Mesendoderm (in vitro differentiated cells): ENCODE measurements at regions not wholly inside any gene's neighbourhood (a gene's known extent, or its start where the extent isn't known, plus 50 kb on each side); places are given as distances from the start of the nearest gene placed in this dataset.

Experiments
- DNase-seq: peaks from one replicate; pipeline ENCODE4 v3.0.0; 2013
- H2AK5ac ChIP-seq: 2 replicates; pipeline ENCODE4 v1.6.1; 2013; ENCODE audit warnings: low read length, inconsistent platforms
- H2BK120ac ChIP-seq: 2 replicates; pipeline ENCODE4 v1.6.1; 2013; ENCODE audit warnings: low read depth, mild to moderate bottlenecking, low read length, moderate library complexity, mixed read lengths
- H2BK15ac ChIP-seq: replicated peaks from 2 replicates; pipeline ENCODE4 v1.6.1; 2013; ENCODE audit warnings: low read depth, mild to moderate bottlenecking, moderate library complexity
- H2BK5ac ChIP-seq: 2 replicates; pipeline ENCODE4 v1.6.1; 2013; ENCODE audit warnings: low read length, inconsistent platforms
- H3K18ac ChIP-seq: 2 replicates; pipeline ENCODE4 v1.6.1; 2013; ENCODE audit warnings: mild to moderate bottlenecking, low read length, mixed read lengths
- H3K23ac ChIP-seq: one replicate; pipeline ENCODE4 v1.6.1; 2013; ENCODE audit warnings: low read length
- H3K27ac ChIP-seq: 2 replicates; pipeline ENCODE4 v1.5.1; 2013; ENCODE audit warnings: low read depth, mild to moderate bottlenecking, inconsistent platforms, low read length, moderate library complexity
- H3K27me3 ChIP-seq: 2 replicates; pipeline ENCODE4 v1.6.1; 2013; ENCODE audit warnings: low read length, control low read depth, mild to moderate bottlenecking, inconsistent platforms; ENCODE audit not compliant: insufficient read depth, poor library complexity
- H3K36me3 ChIP-seq: 2 replicates; pipeline ENCODE4 v1.6.1; 2013; ENCODE audit warnings: low read length, inconsistent platforms; ENCODE audit not compliant: control insufficient read depth, insufficient read depth
- H3K4ac ChIP-seq: one replicate; pipeline ENCODE4 v1.6.1; 2013; ENCODE audit warnings: low read depth, mild to moderate bottlenecking, low read length, moderate library complexity
- H3K4me1 ChIP-seq: 2 replicates; pipeline ENCODE4 v1.6.1; 2013; ENCODE audit warnings: low read depth, low read length, inconsistent platforms; ENCODE audit not compliant: control insufficient read depth
- H3K4me2 ChIP-seq: 2 replicates; pipeline ENCODE4 v1.6.1; 2013; ENCODE audit warnings: low read length
- H3K4me3 ChIP-seq: 2 replicates; pipeline ENCODE4 v1.5.1; 2013; ENCODE audit warnings: mild to moderate bottlenecking, low read length
- H3K56ac ChIP-seq: one replicate; pipeline ENCODE4 v1.6.1; 2013; ENCODE audit warnings: low read length
- H3K79me1 ChIP-seq: 2 replicates; pipeline ENCODE4 v1.6.1; 2013; ENCODE audit warnings: low read length, inconsistent platforms
- H3K79me2 ChIP-seq: 2 replicates; pipeline ENCODE4 v1.6.1; 2013; ENCODE audit warnings: mild to moderate bottlenecking, low read length; ENCODE audit not compliant: control insufficient read depth, insufficient read depth
- H3K9ac ChIP-seq: 2 replicates; pipeline ENCODE4 v1.6.1; 2013; ENCODE audit warnings: low read length, inconsistent platforms
- H4K5ac ChIP-seq: one replicate; pipeline ENCODE4 v1.6.1; 2013; ENCODE audit warnings: low read length
- H4K8ac ChIP-seq: one replicate; pipeline ENCODE4 v1.6.1; 2013; ENCODE audit warnings: low read depth, mild to moderate bottlenecking, control low read depth, low read length, moderate library complexity
- WGBS: extraction: QIAGEN DNeasy Blood & Tissue Kit; methylation state at CpG from one replicate; pipeline ENCODE4 v1.1.7; 2013; ENCODE audit warnings: low lambda C conversion rate, missing lambda C conversion rate; ENCODE audit not compliant: insufficient coverage; ENCODE audit errors: extremely low coverage; 5-methylcytosine and 5-hydroxymethylcytosine counted together

DNA sequence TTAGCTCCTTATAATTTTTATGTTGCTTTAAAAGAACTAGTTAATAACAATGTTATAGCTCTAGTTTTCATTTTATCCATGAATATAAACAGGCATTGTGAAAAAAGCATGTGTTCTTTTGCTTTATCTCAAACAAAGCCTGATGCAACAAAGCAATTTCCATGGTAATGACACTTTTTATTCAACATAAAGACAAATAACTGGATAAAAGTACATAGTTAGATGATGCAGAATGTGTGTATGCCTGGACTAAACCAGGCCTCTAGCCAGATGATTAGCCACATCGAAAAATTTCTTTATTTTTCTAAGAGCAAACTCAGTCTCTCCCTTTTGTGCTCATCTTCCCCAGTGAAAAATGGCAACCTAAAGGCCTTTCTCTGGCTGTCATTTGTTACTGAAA lies 125.6 kb upstream of the TARS1 start:
- no peak overlapping the region for H2BK15ac ChIP-seq
- H2BK5ac ChIP-seq: no peak overlapping the region
- H3K4me3 ChIP-seq: no peak overlapping the region
- no peak overlapping the region for H4K5ac ChIP-seq
- H3K79me2 ChIP-seq: no peaks in the 10 kb centered on the region
- H3K4me2 ChIP-seq: no peak overlapping the region
- no peaks in the 10 kb centered on the region for H3K4me1 ChIP-seq
- H3K56ac ChIP-seq: no peak overlapping the region
- no peak overlapping the region for H3K4ac ChIP-seq
- no CpG with 5 or more reads among the region's 1 CpG for WGBS
- no peak overlapping the region for H3K23ac ChIP-seq
- no peak overlapping the region for H2AK5ac ChIP-seq
- no peak overlapping the region for H4K8ac ChIP-seq
- no peaks in the 10 kb centered on the region for H3K36me3 ChIP-seq
- H3K18ac ChIP-seq: no peak overlapping the region
- H3K27ac ChIP-seq: no peak overlapping the region
- no peak overlapping the region for H3K9ac ChIP-seq
- DNase-seq: no peak
- no peak overlapping the region for H2BK120ac ChIP-seq
- H3K79me1 ChIP-seq: no peaks in the 10 kb centered on the region
- H3K27me3 ChIP-seq: no peaks in the 10 kb centered on the region

- no CpG with 5 or more reads among the region's 1 CpG for WGBS
- no peak overlapping the region for H3K4me3 ChIP-seq
- H2BK5ac ChIP-seq: no peak overlapping the region
- no peak overlapping the region for H3K56ac ChIP-seq
- no peak overlapping the region for H2BK15ac ChIP-seq
- no peak overlapping the region for H4K5ac ChIP-seq
- H3K79me2 ChIP-seq: no peaks in the 10 kb centered on the region
- H3K27ac ChIP-seq: no peak overlapping the region
- no peak overlapping the region for H2BK120ac ChIP-seq
- no peak overlapping the region for H3K4me2 ChIP-seq
- no peak overlapping the region for H3K23ac ChIP-seq
- H3K4ac ChIP-seq: no peak overlapping the region
- H3K9ac ChIP-seq: no peak overlapping the region
- no peak for DNase-seq
- no peak overlapping the region for H3K18ac ChIP-seq
- H3K27me3 ChIP-seq: no peaks in the 10 kb centered on the region
- H4K8ac ChIP-seq: no peak overlapping the region
- no peaks in the 10 kb centered on the region for H3K36me3 ChIP-seq
- H3K4me1 ChIP-seq: no peaks in the 10 kb centered on the region
- no peaks in the 10 kb centered on the region for H3K79me1 ChIP-seq
- no peak overlapping the region for H2AK5ac ChIP-seq
These were observed 124.0 kb upstream of the TARS1 start for GRCh38 chr5:33316773-33317172.

GRCh38 chr5:33317271-33317670 lies 123.5 kb upstream of the TARS1 start:
- Histone ChIP-seq H3K79me2 (no peaks in the 10 kb centered on the region), H3K4me2 (no peak overlapping the region), H3K27ac (no peak overlapping the region), H3K27me3 (no peaks in the 10 kb centered on the region), H3K56ac (no peak overlapping the region), H3K4me3 (no peak overlapping the region), H3K4ac (no peak overlapping the region), H3K36me3 (no peaks in the 10 kb centered on the region), H3K18ac (no peak overlapping the region), H2BK15ac (no peak overlapping the region), H2BK120ac (no peak overlapping the region), H2BK5ac (no peak overlapping the region), H3K9ac (no peak overlapping the region), H4K5ac (no peak overlapping the region), H3K23ac (no peak overlapping the region), H3K79me1 (no peaks in the 10 kb centered on the region), H2AK5ac (no peak overlapping the region), H4K8ac (no peak overlapping the region), H3K4me1 (no peaks in the 10 kb centered on the region)
- no peak for DNase-seq
- WGBS: no CpG with 5 or more reads among the region's 2 CpGs

- WGBS: no CpG with 5 or more reads among the region's 1 CpG
These were observed 121.6 kb upstream of the TARS1 start for GRCh38 chr5:33319151-33319550.

DNA sequence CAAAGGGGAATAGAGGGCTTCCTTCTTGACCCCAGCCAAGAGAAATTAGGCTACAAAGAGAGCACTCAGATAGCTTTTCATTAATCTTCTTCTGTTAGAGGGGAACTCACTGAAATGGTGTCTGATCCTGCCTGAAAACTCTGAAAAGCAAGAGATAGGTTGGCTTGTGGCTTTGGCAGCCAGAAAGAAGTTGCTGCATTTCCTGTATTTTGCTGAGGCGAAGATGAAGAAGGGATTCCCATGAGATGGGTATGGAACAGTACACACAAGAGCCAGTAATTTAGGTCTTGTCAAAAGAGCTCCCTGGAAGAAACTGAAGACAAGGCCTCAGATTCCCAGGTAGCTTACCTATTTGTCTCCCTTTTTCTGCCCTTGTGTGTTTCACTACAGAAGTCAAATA lies 120.9 kb upstream of the TARS1 start:
- H2BK120ac ChIP-seq: no peak overlapping the region
- no peaks in the 10 kb centered on the region for H3K36me3 ChIP-seq
- H3K9ac ChIP-seq: no peak overlapping the region
- no peak overlapping the region for H3K4me2 ChIP-seq
- H2AK5ac ChIP-seq: no peak overlapping the region
- no peak overlapping the region for H3K56ac ChIP-seq
- H3K18ac ChIP-seq: no peak overlapping the region
- no peak for DNase-seq
- H3K27ac ChIP-seq: no peak overlapping the region
- H3K79me2 ChIP-seq: no peaks in the 10 kb centered on the region
- no peak overlapping the region for H4K8ac ChIP-seq
- WGBS: no CpG with 5 or more reads among the region's 1 CpG
- no peak overlapping the region for H3K4me3 ChIP-seq
- no peak overlapping the region for H2BK5ac ChIP-seq
- no peak overlapping the region for H3K23ac ChIP-seq
- H3K79me1 ChIP-seq: no peaks in the 10 kb centered on the region
- no peak overlapping the region for H4K5ac ChIP-seq
- H3K27me3 ChIP-seq: no peaks in the 10 kb centered on the region
- H2BK15ac ChIP-seq: no peak overlapping the region
- H3K4me1 ChIP-seq: no peaks in the 10 kb centered on the region
- no peak overlapping the region for H3K4ac ChIP-seq

More at GRCh38 chr5:33319151-33319550, 121.6 kb upstream of the TARS1 start:
- no peaks in the 10 kb centered on the region for H3K4me1 ChIP-seq
- no peak overlapping the region for H3K27ac ChIP-seq
- no peaks in the 10 kb centered on the region for H3K36me3 ChIP-seq
- no peak overlapping the region for H2BK120ac ChIP-seq
- no peak overlapping the region for H3K4me3 ChIP-seq
- H4K5ac ChIP-seq: no peak overlapping the region
- no peak for DNase-seq
- no peak overlapping the region for H4K8ac ChIP-seq
- no peak overlapping the region for H3K56ac ChIP-seq
- H3K23ac ChIP-seq: no peak overlapping the region
- H3K27me3 ChIP-seq: no peaks in the 10 kb centered on the region
- H3K9ac ChIP-seq: no peak overlapping the region
- no peaks in the 10 kb centered on the region for H3K79me1 ChIP-seq
- H2BK15ac ChIP-seq: no peak overlapping the region
- no peak overlapping the region for H3K4ac ChIP-seq
- H2AK5ac ChIP-seq: no peak overlapping the region
- no peak overlapping the region for H3K18ac ChIP-seq
- no peak overlapping the region for H3K4me2 ChIP-seq
- H2BK5ac ChIP-seq: no peak overlapping the region
- H3K79me2 ChIP-seq: no peaks in the 10 kb centered on the region

DNA sequence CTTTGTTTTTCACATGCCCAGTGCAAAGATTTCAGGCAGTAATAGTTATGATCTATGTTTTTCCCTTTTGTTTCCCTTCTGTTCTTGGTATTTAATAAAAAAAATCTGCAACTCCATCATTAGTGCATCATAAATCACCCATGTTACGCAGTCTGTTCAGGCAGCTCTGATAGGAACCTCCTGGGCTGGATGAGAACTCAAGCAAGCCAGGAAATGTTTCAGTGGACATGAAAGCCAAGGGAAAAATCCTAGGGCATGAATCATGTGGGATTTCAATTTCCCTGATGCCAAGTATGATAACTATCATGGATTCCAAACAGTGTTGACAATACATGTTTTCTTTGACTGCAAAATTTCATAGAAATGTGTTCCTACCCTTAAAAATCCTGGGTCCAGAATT lies 119.7 kb upstream of the TARS1 start:
- no CpG with 5 or more reads among the region's 1 CpG for WGBS

More for the DNA sequence above, 119.7 kb upstream of the TARS1 start:
- Histone ChIP-seq H3K36me3 (no peaks in the 10 kb centered on the region), H3K79me2 (no peaks in the 10 kb centered on the region), H3K4me3 (no peak overlapping the region), H2BK120ac (no peak overlapping the region), H3K18ac (no peak overlapping the region), H3K27me3 (no peaks in the 10 kb centered on the region), H3K4me2 (no peak overlapping the region), H3K23ac (no peak overlapping the region), H3K79me1 (no peaks in the 10 kb centered on the region), H3K4me1 (no peaks in the 10 kb centered on the region), H4K5ac (no peak overlapping the region), H3K27ac (no peak overlapping the region), H2BK5ac (no peak overlapping the region), H2BK15ac (no peak overlapping the region), H3K4ac (no peak overlapping the region), H3K9ac (no peak overlapping the region), H2AK5ac (no peak overlapping the region), H4K8ac (no peak overlapping the region), H3K56ac (no peak overlapping the region)
- no peak for DNase-seq
